ENCODE measurements at regions not wholly inside any gene's neighbourhood (a gene's known extent, or its start where the extent isn't known, plus 50 kb on each side); places are given as distances from the start of the nearest gene placed in this dataset.

DNA sequence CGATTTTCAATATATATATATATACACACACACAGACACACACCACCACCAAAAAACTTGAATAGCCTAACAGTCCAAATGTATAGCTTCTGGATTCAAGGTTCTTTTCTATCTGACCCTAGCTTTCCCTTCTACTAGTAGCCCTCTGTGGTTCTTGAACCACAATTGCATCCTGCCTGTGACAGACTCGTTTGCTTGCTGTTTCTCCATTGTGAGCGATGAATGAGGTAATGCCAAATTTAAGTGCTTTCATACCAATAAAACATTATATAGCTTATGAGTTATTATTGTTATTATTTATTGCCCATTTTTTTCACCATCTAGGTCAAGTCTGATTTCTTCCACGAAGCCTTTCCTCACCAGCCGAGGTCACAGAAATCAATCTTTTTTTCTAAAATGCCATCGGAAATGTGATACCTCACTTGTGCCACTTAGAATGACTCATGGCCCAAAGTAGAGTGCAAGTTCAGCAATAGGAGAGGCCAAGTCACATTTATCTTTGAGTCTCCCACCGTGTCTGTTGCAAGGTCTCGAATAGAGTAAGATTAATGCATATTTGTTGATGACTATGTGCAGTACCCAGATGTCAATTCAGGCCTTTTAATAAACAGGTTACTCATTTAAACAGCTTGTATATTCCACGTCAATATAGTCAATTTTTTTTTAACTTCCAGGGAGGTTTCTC, 1015.8 kb upstream of the SEL1L start:
- TF ChIP-seq, protein P1, sequence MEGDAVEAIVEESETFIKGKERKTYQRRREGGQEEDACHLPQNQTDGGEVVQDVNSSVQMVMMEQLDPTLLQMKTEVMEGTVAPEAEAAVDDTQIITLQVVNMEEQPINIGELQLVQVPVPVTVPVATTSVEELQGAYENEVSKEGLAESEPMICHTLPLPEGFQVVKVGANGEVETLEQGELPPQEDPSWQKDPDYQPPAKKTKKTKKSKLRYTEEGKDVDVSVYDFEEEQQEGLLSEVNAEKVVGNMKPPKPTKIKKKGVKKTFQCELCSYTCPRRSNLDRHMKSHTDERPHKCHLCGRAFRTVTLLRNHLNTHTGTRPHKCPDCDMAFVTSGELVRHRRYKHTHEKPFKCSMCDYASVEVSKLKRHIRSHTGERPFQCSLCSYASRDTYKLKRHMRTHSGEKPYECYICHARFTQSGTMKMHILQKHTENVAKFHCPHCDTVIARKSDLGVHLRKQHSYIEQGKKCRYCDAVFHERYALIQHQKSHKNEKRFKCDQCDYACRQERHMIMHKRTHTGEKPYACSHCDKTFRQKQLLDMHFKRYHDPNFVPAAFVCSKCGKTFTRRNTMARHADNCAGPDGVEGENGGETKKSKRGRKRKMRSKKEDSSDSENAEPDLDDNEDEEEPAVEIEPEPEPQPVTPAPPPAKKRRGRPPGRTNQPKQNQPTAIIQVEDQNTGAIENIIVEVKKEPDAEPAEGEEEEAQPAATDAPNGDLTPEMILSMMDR (IDR thresholded peaks at IDR 0.05) = no peak
- no peak for TF ChIP-seq POLR2A (IDR thresholded peaks at IDR 0.05)
